ENCODE measurements at regions not wholly inside any gene's neighbourhood (a gene's known extent, or its start where the extent isn't known, plus 50 kb on each side); places are given as distances from the start of the nearest gene placed in this dataset.

DNA sequence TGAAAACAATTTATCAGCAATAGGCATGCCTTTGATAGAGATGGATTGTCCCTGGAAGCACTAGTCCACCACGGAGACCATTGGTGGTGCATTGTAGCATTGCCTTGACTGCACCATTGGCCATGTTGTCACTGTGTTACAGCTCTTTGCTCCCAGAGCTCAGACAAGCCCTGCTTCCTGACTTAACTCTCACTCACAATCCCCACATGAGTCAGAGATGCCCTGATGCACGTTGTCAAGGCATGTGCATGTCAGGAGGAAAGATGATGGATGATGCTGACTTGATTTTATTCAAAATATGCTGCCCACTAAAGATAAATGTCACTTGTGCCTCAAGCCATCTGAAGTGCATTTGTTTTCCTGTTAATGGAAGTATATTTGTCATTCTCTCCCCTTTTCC is 266.1 kb downstream of the ARRDC4 start:
- H3K4me3 ChIP-seq (ENCODE audit: low read depth, low read length), result no peak overlapping the region

DNA sequence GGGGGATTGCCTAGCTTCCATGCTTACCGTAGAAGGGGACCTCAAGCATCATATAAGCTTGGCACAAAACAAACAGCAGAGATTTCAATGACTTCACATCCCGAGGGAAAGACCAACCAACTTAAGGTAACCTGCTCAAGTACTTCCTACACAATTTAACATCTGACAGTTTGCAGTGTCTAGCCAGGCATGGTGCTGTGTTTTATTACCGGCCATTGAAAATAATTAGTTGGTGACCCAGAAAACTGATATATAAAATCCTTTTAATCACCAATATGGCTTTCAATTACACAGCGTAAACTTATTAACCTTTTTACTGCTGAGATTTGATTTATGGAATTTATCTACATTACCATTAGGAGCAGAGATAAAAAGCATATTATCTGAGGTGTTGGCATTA is 268.3 kb downstream of the ARRDC4 start:
- Histone ChIP-seq H3K27me3 (ENCODE audit: control insufficient read depth, insufficient read depth, low read length) (no peaks in the 10 kb centered on the region), H3K9ac (ENCODE audit: low read length) (no peak overlapping the region), H3K27ac (ENCODE audit: low read depth, low read length) (no peak overlapping the region), H3K4me1 (ENCODE audit: control insufficient read depth, insufficient read depth, low read length) (no peaks in the 10 kb centered on the region), H3K9me3 (ENCODE audit: control insufficient read depth, insufficient read depth, low read depth, low read length) (no peaks in the 10 kb centered on the region), H3K36me3 (ENCODE audit: control insufficient read depth, insufficient read depth, low read length) (no peaks in the 10 kb centered on the region), H3K4me3 (ENCODE audit: low read depth, low read length) (no peak overlapping the region)

More for the DNA sequence above, 266.1 kb downstream of the ARRDC4 start:
- H3K9ac ChIP-seq (ENCODE audit: low read length), result no peak overlapping the region
- no peaks in the 10 kb centered on the region for H3K27me3 ChIP-seq (ENCODE audit: control insufficient read depth, insufficient read depth, low read length)
- no peaks in the 10 kb centered on the region for H3K36me3 ChIP-seq (ENCODE audit: control insufficient read depth, insufficient read depth, low read length)
- H3K9me3 ChIP-seq (ENCODE audit: control insufficient read depth, insufficient read depth, low read depth, low read length), result no peaks in the 10 kb centered on the region
- no peaks in the 10 kb centered on the region for H3K4me1 ChIP-seq (ENCODE audit: control insufficient read depth, insufficient read depth, low read length)
- no peak overlapping the region for H3K27ac ChIP-seq (ENCODE audit: low read depth, low read length)

DNA sequence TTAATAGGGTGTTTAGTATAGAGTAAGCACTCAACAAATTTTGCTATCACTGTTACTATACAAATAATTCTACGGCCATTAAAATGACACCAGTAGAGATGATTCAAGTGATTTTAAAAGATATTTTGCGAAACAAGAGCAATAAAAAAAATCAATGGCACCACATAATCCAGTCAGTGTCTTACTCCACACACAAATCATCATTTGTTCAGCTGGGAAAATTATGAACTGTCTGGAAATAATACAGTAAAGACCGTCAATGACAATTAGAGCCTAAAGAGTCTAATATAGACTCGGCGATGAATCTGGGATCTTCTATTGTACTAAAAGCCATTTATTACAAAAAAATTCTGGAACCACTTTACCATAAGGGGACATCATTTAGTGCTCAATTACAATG is 270.5 kb downstream of the ARRDC4 start:
- H3K36me3 ChIP-seq (ENCODE audit: control insufficient read depth, insufficient read depth, low read length), result no peaks in the 10 kb centered on the region
- no peaks in the 10 kb centered on the region for H3K27me3 ChIP-seq (ENCODE audit: control insufficient read depth, insufficient read depth, low read length)
- H3K9ac ChIP-seq (ENCODE audit: low read length), result no peak overlapping the region
- no peak overlapping the region for H3K4me3 ChIP-seq (ENCODE audit: low read depth, low read length)
- H3K9me3 ChIP-seq (ENCODE audit: control insufficient read depth, insufficient read depth, low read depth, low read length), result no peaks in the 10 kb centered on the region
- no peaks in the 10 kb centered on the region for H3K4me1 ChIP-seq (ENCODE audit: control insufficient read depth, insufficient read depth, low read length)
- H3K27ac ChIP-seq (ENCODE audit: low read depth, low read length), result no peak overlapping the region

DNA sequence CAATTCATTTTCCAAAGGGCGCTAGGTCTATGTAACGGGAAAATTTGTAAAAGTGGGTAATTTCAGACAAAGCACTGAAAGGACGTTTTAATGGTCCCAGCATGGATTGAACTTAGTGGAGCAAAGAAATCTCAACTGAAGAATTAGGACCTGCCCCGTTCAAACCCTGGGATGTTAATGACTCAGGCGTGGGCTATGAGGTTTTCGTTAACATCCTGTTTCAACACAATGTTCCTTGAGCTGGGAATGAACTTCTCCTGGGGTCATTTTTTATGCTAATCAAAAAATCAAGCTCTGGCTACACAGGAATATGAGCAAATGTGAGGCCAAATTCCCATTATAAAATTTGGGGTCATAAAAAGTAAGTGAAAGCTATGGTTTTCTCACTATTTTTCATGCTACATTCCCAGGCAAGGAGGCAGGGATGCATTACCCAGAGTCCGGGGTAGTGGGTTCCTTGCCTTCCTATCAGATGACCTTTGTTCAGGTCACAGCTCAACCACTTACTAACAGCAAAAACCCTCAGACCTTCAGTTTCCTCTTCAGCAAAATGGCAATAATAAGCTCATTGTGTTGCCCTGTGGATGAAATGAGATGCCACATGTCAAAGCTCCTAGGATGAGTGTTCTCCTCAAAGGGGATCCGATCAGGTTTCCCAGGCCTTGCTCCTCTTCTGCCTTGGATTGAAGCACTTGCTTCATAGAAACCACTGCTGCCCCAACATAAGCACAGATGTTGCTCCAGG is 271.4 kb downstream of the ARRDC4 start:
- H3K9me3 ChIP-seq (ENCODE audit: control insufficient read depth, insufficient read depth, low read depth, low read length), result no peaks in the 10 kb centered on the region
- no peak overlapping the region for H3K27ac ChIP-seq (ENCODE audit: low read depth, low read length)
- no peaks in the 10 kb centered on the region for H3K4me1 ChIP-seq (ENCODE audit: control insufficient read depth, insufficient read depth, low read length)
- peaks cover 2% of the 10 kb centered on the region; the same call in 1 of the 2 replicates for H3K27me3 ChIP-seq (ENCODE audit: control insufficient read depth, insufficient read depth, low read length)
- H3K36me3 ChIP-seq (ENCODE audit: control insufficient read depth, insufficient read depth, low read length), result no peaks in the 10 kb centered on the region
- no peak overlapping the region for H3K9ac ChIP-seq (ENCODE audit: low read length)
- no peak overlapping the region for H3K4me3 ChIP-seq (ENCODE audit: low read depth, low read length)

DNA sequence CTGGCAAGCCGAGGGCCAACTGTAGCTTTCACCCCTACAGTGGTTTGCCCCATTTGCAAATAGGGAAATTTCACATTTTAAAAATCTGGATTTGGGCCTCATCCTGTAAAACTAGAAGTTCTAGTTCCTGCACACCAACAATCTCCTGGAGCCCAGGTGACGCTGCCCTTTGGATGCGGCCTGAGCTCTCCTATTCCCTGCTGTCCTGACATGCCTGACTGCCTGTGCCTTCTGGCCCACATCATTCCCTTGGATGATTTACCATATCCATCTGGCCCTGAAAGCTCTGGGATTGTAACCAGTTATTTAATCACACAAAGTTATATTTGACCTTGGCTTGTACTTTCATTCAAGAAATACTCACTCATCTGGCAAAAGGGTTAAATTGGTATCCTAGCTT is 272.3 kb downstream of the ARRDC4 start:
- Histone ChIP-seq H3K4me1 (ENCODE audit: control insufficient read depth, insufficient read depth, low read length) (no peaks in the 10 kb centered on the region), H3K4me3 (ENCODE audit: low read depth, low read length) (no peak overlapping the region), H3K27ac (ENCODE audit: low read depth, low read length) (no peak overlapping the region), H3K9ac (ENCODE audit: low read length) (no peak overlapping the region), H3K27me3 (ENCODE audit: control insufficient read depth, insufficient read depth, low read length) (peaks cover 4% of the 10 kb centered on the region; the same call in 1 of the 2 replicates), H3K36me3 (ENCODE audit: control insufficient read depth, insufficient read depth, low read length) (no peaks in the 10 kb centered on the region), H3K9me3 (ENCODE audit: control insufficient read depth, insufficient read depth, low read depth, low read length) (no peaks in the 10 kb centered on the region)

DNA sequence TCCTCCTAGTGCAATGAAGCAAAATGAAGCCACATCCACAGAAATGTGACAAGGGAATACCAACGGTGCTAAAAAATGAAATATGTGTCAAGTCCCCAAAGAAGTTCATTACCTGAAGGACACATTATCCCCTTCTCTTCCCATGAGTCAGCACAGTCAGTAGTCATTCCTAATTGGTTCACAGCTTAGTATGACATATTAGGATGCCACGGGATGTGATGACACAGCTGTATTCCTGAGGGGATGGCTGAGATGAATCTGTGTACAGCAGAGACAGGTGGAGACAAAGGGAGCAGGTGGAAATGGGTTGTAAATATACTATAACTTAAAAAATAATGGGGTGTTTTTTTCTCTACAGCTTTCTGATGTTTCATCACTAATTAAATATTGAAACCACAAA is 273.4 kb downstream of the ARRDC4 start:
- Histone ChIP-seq H3K9ac (ENCODE audit: low read length) (no peak overlapping the region), H3K4me1 (ENCODE audit: control insufficient read depth, insufficient read depth, low read length) (no peaks in the 10 kb centered on the region), H3K27ac (ENCODE audit: low read depth, low read length) (no peak overlapping the region), H3K4me3 (ENCODE audit: low read depth, low read length) (no peak overlapping the region), H3K9me3 (ENCODE audit: control insufficient read depth, insufficient read depth, low read depth, low read length) (no peaks in the 10 kb centered on the region), H3K27me3 (ENCODE audit: control insufficient read depth, insufficient read depth, low read length) (peaks cover 4% of the 10 kb centered on the region; the same call in 1 of the 2 replicates), H3K36me3 (ENCODE audit: control insufficient read depth, insufficient read depth, low read length) (no peaks in the 10 kb centered on the region)

DNA sequence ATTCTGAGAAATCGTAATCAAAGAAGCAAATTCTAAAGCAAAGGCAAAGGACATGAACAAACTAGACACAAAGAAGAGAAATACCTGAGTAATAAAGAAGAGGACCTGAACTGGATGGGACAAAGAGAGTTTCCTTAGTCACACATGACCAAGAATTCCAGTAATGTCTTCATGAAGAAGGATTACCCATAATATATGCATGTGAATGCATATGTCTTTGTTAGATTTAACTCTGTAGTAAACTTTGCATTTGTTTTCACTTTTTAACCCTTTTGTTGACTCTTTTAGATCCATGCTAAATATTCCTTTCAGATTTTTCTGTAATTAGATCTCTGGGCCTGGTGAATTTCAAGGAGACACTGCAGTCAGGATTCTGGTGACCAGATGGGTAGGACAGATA is 279.8 kb downstream of the ARRDC4 start:
- Histone ChIP-seq H3K36me3 (ENCODE audit: control insufficient read depth, insufficient read depth, low read length) (no peaks in the 10 kb centered on the region), H3K27me3 (ENCODE audit: control insufficient read depth, insufficient read depth, low read length) (peaks cover 4% of the 10 kb centered on the region; the same call in 1 of the 2 replicates), H3K4me1 (ENCODE audit: control insufficient read depth, insufficient read depth, low read length) (no peaks in the 10 kb centered on the region), H3K9me3 (ENCODE audit: control insufficient read depth, insufficient read depth, low read depth, low read length) (no peaks in the 10 kb centered on the region), H3K4me3 (ENCODE audit: low read depth, low read length) (no peak overlapping the region), H3K27ac (ENCODE audit: low read depth, low read length) (no peak overlapping the region), H3K9ac (ENCODE audit: low read length) (no peak overlapping the region)

DNA sequence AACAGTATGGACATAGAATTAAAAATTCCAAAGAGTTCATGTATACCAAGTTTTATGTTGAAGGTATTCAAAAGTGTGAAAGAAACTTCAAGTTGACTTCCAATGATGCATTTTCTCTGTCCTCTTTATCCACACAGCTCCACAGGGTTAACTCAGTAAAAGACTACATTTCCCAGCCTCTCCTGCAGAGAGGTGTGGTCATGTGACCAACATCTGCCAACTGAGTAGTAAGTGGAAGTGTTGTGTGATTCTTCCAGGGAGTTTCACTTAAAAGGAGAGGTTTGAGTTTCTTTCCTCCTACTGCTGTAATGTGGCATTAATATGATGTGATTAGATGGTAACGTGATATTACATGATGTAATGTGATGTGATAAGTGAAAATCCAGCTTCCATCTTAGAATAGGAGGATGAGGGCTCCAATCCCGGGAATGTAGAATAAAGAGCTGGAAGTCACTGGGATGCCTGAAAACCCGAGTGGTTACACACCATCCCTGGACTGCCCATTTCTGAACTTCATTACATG is 280.6 kb downstream of the ARRDC4 start:
- Histone ChIP-seq H3K9ac (ENCODE audit: low read length) (no peak overlapping the region), H3K27ac (ENCODE audit: low read depth, low read length) (no peak overlapping the region)

DNA sequence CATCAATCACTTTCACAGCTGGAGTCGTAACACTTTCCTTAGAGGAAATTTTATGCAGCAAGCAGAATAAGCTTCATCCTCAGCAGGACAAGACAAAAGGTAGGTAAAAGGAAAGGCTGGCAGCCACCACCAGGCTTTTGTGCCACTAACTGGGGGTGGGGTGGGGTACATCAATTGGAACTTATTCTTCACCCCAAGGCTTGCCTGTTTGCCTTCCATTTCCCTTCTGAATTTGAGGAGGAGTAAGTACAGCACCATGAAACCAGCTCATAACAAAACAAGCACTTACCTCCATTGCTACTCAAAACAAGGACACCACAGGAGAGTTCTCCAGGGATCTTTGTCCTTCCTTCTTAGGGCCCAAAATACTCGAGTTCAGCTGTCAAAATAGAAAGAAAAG is 296.8 kb downstream of the ARRDC4 start:
- peaks cover 17% of the 10 kb centered on the region for H3K9me3 ChIP-seq (ENCODE audit: control insufficient read depth, insufficient read depth, low read depth, low read length)
- H3K27me3 ChIP-seq (ENCODE audit: control insufficient read depth, insufficient read depth, low read length), result peaks cover 3% of the 10 kb centered on the region; the same call in 1 of the 2 replicates
- no peak overlapping the region for H3K27ac ChIP-seq (ENCODE audit: low read depth, low read length)

More for the DNA sequence above, 280.6 kb downstream of the ARRDC4 start:
- Histone ChIP-seq H3K4me1 (ENCODE audit: control insufficient read depth, insufficient read depth, low read length) (no peaks in the 10 kb centered on the region), H3K36me3 (ENCODE audit: control insufficient read depth, insufficient read depth, low read length) (no peaks in the 10 kb centered on the region), H3K27me3 (ENCODE audit: control insufficient read depth, insufficient read depth, low read length) (peaks cover 4% of the 10 kb centered on the region; the same call in 1 of the 2 replicates), H3K4me3 (ENCODE audit: low read depth, low read length) (no peak overlapping the region), H3K9me3 (ENCODE audit: control insufficient read depth, insufficient read depth, low read depth, low read length) (no peaks in the 10 kb centered on the region)

DNA sequence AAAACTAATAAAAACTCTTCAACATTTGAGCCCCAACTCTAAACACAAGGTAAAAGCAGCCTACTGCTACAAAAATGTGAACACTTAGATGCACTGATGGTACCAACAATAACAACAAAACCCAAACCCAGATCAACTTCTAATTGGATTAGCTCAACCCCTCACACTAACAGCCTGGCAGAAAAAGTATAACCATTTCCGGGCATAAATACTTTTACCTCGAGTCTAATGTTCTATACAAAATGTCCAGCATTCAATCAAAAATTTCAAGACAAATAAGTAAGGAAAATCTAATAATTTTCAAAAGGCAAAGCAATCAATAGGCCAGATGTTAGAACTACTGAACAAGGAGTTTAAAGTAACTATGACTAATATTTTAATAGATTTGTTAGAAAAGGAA is 303.3 kb downstream of the ARRDC4 start:
- Histone ChIP-seq H3K9me3 (ENCODE audit: control insufficient read depth, insufficient read depth, low read depth, low read length) (peaks cover 9% of the 10 kb centered on the region), H3K4me1 (ENCODE audit: control insufficient read depth, insufficient read depth, low read length) (no peaks in the 10 kb centered on the region), H3K9ac (ENCODE audit: low read length) (no peak overlapping the region), H3K4me3 (ENCODE audit: low read depth, low read length) (no peak overlapping the region), H3K36me3 (ENCODE audit: control insufficient read depth, insufficient read depth, low read length) (no peaks in the 10 kb centered on the region), H3K27me3 (ENCODE audit: control insufficient read depth, insufficient read depth, low read length) (no peaks in the 10 kb centered on the region), H3K27ac (ENCODE audit: low read depth, low read length) (no peak overlapping the region)

More for the DNA sequence above, 296.8 kb downstream of the ARRDC4 start:
- H3K9ac ChIP-seq (ENCODE audit: low read length), result no peak overlapping the region
- no peak overlapping the region for H3K4me3 ChIP-seq (ENCODE audit: low read depth, low read length)
- no peaks in the 10 kb centered on the region for H3K36me3 ChIP-seq (ENCODE audit: control insufficient read depth, insufficient read depth, low read length)
- H3K4me1 ChIP-seq (ENCODE audit: control insufficient read depth, insufficient read depth, low read length), result peaks cover 11% of the 10 kb centered on the region; the same call in 1 of the 2 replicates

DNA sequence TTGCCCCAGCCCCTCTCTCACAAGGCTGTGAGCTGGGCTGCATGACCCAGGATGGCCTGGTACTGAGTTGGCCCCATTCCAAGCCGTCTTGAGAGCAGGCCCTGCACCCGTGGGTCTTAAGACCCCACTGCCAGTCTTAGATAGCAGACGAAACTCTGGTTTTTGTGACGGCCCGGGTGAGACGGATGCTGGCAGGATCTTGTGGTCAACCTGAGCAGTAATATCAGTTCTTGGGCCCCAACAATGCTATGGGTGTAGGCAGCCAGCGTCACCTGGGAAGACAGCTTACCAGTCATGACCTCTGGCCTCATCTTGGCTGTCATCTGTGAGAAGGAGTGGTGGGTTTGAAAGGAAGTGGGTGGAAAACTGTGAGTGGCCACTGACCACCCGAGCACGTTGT is 305.8 kb downstream of the ARRDC4 start:
- Histone ChIP-seq H3K27me3 (ENCODE audit: control insufficient read depth, insufficient read depth, low read length) (no peaks in the 10 kb centered on the region), H3K36me3 (ENCODE audit: control insufficient read depth, insufficient read depth, low read length) (no peaks in the 10 kb centered on the region), H3K9me3 (ENCODE audit: control insufficient read depth, insufficient read depth, low read depth, low read length) (peaks cover 7% of the 10 kb centered on the region; the same call in 1 of the 2 replicates), H3K27ac (ENCODE audit: low read depth, low read length) (no peak overlapping the region), H3K4me3 (ENCODE audit: low read depth, low read length) (no peak overlapping the region), H3K9ac (ENCODE audit: low read length) (no peak overlapping the region), H3K4me1 (ENCODE audit: control insufficient read depth, insufficient read depth, low read length) (no peaks in the 10 kb centered on the region)

Data from HUES6 (cell line).